ENCODE measurements at regions not wholly inside any gene's neighbourhood (a gene's known extent, or its start where the extent isn't known, plus 50 kb on each side); places are given as distances from the start of the nearest gene placed in this dataset.
"Not testable (repeated sequence)": the region's sequence is repeated elsewhere in the genome, so short reads cannot be mapped to it uniquely, and the experiment has no call there.

- no peak for DNase-seq (ENCODE audit: low read depth)
These were observed 57.6 kb downstream of the CCDC59 start for GRCh38 chr12:82300611-82301010.

- DNase-seq (ENCODE audit: low read depth), result peak; percentile 45
These were observed 58.7 kb downstream of the CCDC59 start for GRCh38 chr12:82299319-82300025.

DNA sequence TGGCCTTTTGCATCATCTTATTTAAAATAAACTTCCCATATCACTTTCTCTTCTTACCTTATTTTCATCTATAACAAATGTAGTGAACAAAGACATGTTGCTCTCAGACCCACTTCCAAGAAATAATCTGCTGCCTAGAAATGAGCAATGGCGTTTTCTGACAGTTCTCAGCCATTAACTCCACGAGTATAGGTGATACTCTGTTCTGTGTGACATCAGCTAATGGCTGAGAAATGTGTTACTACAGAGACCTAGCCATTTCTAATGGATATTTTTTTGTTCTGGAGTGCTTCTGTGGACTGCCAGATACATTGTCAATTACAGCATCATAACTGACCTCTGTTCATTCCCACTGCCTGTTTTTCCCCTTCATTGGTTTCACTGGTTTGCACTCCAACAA is 67.8 kb downstream of the CCDC59 start:
- no peak for DNase-seq (ENCODE audit: low read depth)

DNA sequence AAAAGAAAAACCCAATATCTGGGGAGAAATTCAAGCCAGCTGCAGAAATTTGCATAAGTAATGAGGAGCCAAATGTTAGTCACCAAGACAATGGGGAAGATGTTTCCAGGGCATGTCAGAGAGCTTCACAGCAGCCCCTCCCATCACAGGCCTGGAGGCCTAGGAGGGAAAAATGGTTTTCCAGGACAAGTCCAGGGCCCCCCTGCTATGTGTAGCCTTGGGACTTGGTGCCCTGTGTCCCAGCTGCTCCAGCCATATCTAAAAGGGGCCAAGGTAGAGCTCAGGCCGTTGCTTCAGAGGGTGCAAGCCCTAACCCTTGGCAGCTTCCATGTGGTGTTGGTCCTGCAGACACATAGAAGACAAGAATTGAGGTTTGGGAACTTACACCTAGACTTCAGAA is 76.9 kb downstream of the CCDC59 start:
- DNase-seq (ENCODE audit: low read depth), result not testable (repeated sequence)

- DNase-seq (ENCODE audit: low read depth), result no peak
These were observed 78.6 kb downstream of the CCDC59 start for GRCh38 chr12:82279536-82280058.

GRCh38 chr12:82277582-82277981 is 80.6 kb downstream of the CCDC59 start:
- DNase-seq (ENCODE audit: low read depth), result no peak

DNA sequence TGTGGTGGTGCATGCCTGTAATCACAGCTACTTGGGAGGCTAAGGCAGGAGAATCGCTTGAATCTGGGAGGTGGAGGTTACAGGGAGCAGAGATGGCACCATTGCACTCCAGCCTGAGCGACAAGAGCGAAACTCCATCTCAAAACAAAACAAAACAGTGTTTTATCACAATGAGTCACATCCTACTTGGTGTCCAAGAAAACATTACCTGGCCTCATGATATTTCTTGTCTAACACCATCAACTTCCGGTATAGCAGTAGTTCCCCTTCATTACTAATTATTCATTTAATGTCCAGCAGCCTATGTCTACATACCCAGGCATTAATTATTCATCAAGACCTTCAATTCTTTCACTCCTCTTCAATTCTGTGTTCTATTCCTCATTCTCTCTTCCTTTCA is 115.5 kb downstream of the CCDC59 start:
- DNase-seq (ENCODE audit: low read depth), result no peak

- DNase-seq (ENCODE audit: low read depth), result no peak
These were observed 132.3 kb downstream of the CCDC59 start for GRCh38 chr12:82225871-82226270.

DNA sequence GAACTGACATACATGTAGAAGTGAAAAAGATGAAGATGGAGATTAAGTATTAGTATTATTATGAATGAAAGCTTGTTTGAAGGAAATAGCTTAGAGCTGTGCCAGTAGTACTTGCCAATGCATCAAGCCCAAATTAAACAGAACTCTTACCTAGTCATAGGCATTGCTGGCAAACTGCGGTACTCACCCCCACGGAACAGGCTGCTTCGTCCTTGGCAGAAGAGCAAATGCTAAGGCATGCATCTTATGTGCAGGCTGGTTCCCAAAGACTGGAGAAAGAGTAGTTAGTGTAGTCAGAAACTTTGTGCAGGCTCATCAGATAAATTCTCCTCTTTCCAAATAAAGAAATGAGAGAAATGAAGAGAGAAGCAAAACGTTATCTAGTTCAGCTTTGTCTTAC is 134.8 kb downstream of the CCDC59 start:
- DNase-seq (ENCODE audit: low read depth), result no peak

GRCh38 chr12:82216475-82216874 is 141.7 kb downstream of the CCDC59 start:
- no peak for DNase-seq (ENCODE audit: low read depth)

DNA sequence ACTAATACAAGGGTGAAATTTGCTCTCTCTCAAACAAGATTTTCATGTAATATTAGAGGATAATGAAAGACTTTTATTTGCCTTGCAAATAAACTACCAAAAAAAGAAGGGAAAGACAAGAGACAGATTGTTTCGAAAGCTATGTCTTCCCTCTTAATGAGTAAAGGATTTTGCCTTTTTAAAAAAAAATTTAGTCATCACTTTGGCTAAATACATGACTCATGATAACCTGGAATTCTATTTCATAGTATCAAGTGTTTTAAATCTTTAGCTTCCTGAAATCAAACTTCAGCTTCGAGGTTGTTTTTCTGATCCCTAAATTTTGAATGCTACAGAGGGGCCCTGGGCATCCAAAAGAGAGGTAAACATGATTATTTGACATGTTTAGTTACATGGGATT is 144.4 kb downstream of the CCDC59 start:
- DNase-seq (ENCODE audit: low read depth), result no peak

DNA sequence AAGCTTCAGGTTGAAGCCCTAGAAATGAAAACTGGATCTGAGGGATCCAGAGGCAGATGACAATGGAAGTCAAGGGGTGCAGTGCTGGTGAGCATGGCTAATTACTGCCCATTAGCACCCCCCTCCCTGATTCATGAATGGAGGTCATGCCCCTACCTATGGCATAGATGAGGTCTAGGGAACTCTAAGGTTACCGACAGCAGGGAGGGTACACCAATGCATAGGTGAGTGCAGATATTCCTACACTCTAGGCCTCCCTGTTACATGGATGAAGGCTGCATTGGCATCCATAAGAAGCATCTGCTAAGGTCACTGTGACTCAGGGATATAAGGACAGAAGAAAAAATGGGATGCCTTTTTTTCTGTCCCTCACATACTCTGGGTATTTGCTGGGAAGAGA is 147.3 kb downstream of the CCDC59 start:
- DNase-seq (ENCODE audit: low read depth), result no peak

DNA sequence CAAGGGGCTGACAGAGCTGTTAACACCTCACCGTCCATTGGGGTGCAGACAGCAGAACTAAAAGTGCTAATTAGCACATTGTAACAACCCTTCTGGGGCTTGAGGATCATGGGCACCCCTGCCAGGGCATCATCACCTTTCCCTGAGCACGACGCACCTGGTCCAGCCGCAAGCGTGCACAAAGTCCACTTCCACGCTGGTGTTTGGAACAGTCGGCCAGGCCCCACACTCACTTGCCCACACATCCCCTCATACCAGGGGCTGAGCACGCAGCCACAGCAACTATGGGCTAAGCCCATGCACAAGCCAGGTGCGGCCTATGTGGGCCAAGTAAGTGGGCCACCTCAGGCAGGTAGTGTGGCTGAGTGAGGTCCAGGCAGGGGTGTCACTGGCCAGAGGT is 148.7 kb downstream of the CCDC59 start:
- DNase-seq (ENCODE audit: low read depth), result no peak

GRCh38 chr12:82207556-82207955 is 150.6 kb downstream of the CCDC59 start:
- DNase-seq (ENCODE audit: low read depth), result no peak

DNA sequence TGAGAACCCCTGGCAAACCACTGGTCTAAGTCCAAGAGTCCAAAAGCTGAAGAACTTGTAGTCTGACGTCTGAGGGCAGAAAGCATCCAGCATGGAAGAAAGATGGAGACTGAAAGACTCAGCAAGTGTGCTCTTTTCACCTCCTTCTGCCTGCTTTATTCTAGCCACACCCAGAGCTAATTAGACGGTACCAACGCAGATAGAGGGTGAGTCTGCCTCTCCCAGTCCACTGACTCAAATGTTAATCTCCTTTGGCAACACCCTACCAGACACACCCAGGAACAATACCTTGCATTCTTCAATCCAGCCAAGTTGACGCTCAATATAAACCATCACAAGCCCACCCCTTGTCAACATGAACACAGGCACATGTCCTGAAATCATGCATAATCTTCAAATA is 155.1 kb downstream of the CCDC59 start:
- DNase-seq (ENCODE audit: low read depth), result no peak

DNA sequence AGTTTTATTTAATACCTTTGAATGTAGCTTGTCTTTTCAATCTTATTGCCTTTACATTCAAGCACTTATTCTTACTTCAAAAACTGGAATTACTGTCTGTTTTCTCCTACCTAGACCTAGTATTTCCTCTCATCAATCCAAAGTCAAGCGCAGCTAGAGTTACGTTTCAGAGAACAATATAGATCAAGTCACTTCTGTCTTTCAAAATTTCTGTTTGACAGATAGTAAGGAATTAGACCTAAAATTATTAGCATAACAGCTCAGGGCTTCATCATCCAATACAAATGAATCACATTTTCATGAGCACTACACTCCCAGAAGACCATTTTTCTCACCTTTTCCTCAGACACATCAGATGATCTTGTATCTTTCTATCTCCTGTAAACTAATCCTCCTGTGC is 170.6 kb downstream of the CCDC59 start:
- DNase-seq (ENCODE audit: low read depth), result no peak

DNA sequence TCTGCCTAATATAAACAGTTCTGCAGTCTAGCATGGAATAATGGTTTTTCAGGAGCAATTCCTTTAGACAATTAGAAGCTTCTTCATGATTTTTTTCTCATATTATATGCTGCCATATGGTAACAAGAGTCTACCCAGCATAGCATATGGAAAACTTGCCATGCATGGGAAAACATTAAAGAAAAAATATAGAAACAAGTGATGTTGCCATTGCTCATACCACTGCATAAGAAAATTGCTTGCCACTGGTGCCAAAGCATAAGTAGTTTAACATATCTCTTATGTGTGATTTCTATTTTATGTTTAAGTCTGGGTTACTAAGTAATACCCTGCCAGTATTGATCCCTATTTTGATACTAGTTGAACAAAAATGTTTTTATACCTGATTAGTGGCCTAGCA is 171.2 kb downstream of the CCDC59 start:
- DNase-seq (ENCODE audit: low read depth), result no peak

DNA sequence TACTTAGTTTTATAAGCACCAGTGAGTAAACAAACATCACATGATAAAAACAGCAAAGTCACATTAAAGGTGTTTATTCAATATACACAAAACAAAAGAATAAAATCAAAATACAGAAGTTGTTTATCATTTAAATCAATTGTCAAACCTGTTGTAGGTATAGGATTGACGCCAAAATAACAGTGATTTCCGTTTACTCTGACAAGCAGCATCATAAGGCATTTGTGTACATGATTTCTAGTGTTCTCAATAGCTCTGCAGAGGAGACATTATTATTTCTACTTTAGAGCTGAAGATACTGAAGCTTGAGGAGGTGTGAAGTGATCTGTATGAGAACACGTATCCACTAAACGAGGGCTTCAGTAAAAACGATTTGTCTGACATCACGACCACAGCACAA is 171.9 kb downstream of the CCDC59 start:
- DNase-seq (ENCODE audit: low read depth), result no peak

- no peak for DNase-seq (ENCODE audit: low read depth)
These were observed 173.3 kb downstream of the CCDC59 start for GRCh38 chr12:82184844-82185243.

DNA sequence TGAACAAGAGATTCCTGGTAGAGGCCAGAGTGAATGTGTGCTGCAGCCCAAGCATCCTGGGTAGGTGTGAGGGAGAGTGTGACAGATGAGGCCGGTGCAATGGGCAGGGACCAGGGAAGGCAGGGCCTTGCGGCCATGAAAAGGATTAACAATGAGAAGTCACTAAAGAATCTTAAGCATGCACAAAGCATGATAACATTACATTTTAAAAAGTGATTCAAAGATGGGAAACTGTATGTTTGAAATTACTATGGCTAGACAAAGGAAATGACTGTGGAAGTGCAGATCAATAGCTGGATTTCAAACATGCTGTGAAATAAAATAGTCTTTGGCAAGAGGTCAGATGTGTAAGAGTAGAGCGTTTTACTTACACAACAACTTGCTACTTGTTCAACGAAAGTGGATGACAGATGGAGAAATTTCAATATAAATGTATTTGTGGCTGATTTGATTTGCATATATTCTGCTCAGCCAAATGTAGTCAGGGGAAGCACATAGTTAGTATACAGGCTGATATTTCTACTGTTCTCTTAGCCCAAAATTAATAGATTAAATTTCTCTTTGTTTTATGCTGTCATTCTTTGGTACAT is 175.5 kb downstream of the CCDC59 start:
- peak; percentile 19 for DNase-seq (ENCODE audit: low read depth)

DNA sequence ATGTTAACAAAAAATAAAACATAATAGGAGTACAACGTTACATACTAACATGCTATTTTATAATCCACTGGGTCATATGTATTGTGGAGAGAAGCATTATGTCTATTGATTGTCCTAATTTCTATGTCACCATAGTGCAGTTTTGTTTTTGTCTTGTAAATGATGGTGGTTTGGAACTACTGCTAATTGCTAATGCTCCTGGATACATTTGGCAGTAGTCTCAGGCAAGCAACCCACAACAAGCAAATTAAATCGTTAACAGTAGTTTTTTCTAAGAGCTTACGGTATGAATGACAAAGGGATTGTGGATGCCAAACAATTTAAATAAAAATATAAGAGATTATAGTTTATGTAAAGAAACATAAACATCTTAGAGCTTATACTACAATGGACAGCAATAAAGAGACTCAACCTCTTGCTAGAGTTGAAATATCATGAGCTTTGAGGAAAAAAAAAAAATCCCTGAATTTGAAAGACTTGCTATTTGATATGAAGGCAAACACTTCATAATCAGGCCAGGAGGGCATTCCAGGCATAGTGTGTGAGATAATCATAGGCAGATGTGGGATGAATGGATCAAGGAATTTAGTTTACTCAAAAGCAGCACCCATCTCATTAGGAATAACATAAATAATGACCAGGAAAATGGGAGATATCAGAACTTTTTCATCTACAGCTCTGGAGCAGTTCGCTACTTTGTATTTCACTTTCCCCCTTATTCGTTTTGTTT is 181.3 kb downstream of the CCDC59 start:
- DNase-seq (ENCODE audit: low read depth), result peak; percentile 15

DNA sequence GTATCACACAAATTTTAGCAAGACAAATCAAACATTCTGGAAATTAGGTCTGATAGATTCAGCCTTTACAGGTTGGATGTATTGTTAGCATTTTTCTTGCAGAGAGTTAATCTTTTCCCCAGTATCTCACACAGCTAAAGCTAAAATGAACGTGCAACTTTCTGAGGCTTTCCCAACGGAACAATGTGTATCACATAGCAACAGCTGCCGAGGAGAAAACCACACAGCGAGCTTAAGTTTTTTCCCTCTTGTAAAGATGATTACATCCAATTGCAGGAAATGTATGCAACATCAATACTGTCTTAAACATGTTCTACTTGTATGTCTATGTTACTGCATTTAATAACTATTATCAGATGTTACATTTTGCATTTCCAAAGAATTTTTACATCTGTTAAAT is 182.2 kb downstream of the CCDC59 start:
- DNase-seq (ENCODE audit: low read depth), result no peak

GRCh38 chr12:82174936-82175335 is 183.3 kb downstream of the CCDC59 start:
- DNase-seq (ENCODE audit: low read depth), result no peak
